Renal cortical epithelial cell (primary cell): ENCODE measurements at regions not wholly inside any gene's neighbourhood (a gene's known extent, or its start where the extent isn't known, plus 50 kb on each side); places are given as distances from the start of the nearest gene placed in this dataset.

Experiments
- DNase-seq: peaks from one replicate; pipeline ENCODE4 v3.0.0-alpha.2; 2011; ENCODE audit warnings: low read depth

DNA sequence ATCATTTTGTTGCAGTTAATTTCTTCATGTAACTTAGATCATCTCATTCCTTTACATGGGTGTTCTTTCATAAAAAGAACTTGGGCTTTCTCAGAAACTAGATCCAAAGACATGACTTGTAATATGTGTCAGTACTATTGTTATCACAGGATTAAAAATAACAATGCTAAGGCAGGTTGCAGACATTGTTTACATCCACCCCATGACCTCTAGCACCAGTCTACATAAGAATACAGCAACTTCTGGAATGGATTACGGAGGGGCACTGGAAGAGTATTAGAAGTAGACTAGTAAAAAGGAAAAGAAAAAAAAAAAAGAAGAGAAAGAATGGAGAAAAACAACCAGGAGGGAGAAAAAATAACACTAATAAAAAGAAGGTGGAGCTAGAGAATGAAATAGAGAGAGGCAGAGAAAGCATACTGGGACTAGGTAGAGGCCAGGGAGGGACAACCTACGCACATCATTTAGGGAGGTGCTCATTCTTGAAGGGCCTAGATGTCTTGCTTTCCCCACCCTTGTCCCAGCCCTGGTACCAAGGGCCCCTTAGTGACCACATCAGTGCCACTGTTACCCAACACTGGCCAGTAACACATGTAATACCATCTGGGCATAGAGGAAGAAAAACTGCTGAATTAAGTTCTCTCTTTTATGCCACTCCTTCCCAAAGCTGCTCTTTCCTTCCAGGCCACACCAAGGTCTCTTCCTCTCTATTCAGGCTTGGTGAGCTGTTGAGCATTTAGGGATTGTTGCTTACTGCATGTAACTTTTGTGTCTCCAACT lies 70.6 kb upstream of the KLF7 start:
- no peak for DNase-seq

DNA sequence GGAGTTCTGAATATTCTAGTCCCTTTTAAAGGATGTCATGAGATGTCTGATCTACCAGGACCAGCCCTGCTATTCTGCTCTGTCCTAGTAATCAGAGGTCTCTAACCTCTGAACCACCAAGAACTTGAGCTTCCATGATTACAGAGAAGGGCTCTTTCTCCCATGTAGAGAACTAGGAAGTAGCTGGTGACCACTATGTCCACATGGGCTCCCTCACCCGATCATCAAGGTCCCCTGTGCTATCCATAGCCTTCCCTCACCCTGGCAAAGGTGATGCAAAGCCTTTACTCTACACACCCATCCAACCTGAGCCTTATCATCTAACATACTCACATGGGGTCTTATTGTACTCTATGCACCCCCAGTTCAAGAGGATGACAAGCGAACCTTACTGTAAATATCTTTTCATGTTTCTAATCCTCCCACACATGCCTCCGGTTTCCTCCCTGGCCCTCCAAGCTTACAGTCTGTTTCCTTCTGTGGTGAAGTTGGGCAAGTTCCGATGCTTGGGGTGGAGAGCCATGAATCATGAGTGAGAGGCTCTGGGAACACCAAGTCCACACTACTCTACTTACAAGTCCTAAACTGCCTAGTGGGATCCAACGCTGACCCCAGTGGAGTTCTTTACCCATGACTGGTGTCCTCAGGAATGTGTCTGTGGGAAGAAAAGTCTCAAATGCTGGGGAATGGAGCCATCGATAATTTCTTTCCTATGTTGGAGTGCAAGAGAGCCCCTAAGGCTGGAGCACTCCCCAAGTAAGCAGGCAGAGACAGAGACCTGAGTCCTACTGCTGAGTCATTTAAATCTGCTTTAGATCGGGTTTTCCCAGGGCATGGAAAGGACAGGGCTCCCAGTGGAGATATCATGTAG lies 73.3 kb upstream of the KLF7 start:
- peak; percentile 100 for DNase-seq

GRCh38 chr2:207239754-207240494 lies 74.2 kb upstream of the KLF7 start:
- peak; percentile 94 for DNase-seq

DNA sequence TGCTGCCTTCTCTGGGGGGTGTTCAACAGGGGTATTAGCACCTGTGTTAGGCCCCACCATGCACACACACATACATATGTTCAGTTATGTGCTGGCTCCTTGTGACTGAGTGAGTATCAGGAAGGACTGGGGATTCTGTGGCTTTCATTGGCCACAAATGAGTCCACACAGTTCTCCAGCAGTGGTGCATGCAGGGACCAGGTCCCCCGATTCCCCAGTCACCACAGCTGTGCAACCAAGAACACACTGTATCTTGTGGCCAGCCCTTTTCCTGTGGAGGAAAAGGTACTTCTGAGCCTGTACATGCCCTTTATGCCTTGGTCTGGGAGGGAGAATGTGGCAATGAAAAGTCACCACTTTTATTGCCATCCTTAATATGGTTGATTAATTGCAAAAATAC lies 74.9 kb upstream of the KLF7 start:
- no peak for DNase-seq

GRCh38 chr2:207241198-207241597 lies 75.5 kb upstream of the KLF7 start:
- DNase-seq, result no peak

GRCh38 chr2:207243601-207244000 lies 77.9 kb upstream of the KLF7 start:
- DNase-seq, result peak; percentile 67

GRCh38 chr2:207244971-207245925 lies 79.5 kb upstream of the KLF7 start:
- DNase-seq, result no peak

- DNase-seq, result no peak
Measured at GRCh38 chr2:207248702-207249377, 83.1 kb upstream of the KLF7 start.

DNA sequence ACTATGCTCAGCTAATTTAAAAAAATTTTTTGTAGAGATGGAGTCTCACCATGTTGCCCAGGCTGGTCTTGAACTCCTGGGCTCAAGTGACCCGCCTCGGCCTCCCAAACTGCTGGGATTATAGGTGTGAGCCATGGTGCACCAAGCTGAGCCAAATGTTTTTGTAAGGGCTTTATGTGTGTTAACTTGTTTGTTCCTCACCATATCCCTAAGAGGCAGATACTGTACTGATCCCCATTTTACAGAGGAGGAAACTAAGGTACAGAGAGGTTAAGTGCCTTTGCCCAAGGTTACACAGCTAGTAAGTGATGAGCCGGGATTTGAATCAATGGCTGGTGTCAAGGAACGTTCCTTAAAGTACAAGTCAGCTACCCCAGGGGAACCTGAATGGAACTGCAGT lies 85.3 kb upstream of the KLF7 start:
- DNase-seq, result no peak

DNA sequence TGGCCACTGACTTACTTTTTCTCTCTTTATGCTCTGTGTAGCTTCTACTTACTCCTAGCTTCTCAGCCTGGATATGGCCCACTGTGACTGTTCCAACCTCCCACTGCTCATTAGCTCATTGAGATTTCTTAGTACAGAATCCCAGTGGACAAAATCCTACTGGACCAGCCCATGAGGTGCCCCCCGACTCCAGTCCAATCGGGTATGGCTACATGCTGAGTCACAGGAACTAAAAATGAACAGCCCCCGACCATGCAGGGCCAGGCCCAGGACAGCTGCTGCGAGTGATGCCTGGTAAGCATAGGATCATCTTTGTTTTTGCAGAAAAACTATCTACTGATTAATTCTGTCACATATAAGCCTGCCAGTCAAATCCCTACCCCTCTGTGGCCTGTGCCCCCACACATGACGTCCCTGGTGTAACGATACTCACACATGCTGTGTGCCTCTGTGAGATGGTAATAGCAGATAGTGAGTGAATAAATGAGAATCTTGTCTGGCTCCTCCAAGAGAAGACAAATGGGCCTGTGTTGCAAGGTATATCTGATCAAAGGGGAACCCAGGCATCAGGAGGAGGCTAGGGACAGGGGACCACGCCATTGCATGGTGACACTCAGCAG lies 85.9 kb upstream of the KLF7 start:
- DNase-seq, result no peak

DNA sequence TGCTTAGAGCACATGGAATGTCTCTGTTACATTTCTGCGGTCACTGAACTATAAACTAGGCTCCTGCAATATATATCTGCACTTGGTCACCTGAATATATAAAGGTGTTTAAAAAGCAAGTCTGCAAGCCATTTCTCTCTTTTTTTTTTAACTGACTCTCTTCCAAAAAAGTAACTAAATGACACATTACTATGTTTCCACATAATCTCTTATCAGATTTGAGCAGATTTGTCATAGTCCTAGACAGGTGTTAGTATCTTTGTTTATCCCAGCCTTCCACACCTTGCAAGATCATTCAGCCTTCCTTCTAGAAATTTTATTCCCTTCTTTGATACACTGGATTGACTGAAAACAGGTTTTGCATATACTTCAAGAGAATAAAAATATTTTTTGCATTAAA lies 86.7 kb upstream of the KLF7 start:
- peak; percentile 56 for DNase-seq

GRCh38 chr2:207252979-207253645 lies 87.4 kb upstream of the KLF7 start:
- DNase-seq, result no peak

- DNase-seq, result peak; percentile 84
Measured at GRCh38 chr2:207253666-207254345, 88.1 kb upstream of the KLF7 start.

GRCh38 chr2:207254591-207255464 lies 89.1 kb upstream of the KLF7 start:
- no peak for DNase-seq

DNA sequence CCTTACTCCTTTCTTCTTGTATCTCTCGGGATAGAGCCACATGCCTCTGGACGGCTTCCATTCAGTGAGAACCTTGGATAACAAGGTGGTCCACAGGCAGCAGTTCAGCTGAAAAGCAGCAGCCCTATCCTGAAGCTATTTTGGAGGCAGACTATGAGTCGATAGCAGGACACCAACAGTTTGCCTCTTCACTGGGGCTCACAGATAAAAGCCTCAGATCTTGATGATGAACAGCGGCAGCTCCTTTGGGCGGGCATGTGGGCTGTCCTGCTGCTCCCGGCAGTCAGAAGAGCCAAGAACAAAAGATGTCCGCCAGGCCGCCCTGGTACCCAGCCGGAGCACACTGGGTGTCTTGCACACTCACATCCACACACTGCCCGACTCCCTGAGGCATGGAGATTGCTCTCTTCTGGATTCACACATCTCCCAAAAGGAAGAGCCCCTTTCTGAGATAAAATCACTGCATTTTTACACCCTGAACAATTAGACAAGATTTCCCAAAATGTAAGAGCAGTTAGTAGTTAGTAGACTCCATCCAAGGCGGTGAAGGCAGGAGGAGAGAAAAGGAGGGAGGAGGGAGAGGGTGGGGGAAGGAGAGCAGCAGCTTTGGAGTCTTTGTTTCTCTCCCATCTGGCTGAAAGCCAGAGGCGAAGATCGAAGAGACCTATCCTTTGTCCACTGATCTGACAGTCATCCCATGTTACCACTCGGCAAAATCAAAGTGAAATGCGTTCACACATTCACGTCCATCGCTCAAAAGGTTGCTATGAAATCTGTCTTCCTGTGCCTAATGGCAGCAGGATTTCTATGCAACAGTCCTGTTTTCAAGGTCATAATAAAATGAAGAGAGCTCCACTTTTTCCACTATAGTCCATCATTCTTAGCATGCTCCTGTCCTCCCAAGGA lies 90.1 kb upstream of the KLF7 start:
- no peak for DNase-seq

DNA sequence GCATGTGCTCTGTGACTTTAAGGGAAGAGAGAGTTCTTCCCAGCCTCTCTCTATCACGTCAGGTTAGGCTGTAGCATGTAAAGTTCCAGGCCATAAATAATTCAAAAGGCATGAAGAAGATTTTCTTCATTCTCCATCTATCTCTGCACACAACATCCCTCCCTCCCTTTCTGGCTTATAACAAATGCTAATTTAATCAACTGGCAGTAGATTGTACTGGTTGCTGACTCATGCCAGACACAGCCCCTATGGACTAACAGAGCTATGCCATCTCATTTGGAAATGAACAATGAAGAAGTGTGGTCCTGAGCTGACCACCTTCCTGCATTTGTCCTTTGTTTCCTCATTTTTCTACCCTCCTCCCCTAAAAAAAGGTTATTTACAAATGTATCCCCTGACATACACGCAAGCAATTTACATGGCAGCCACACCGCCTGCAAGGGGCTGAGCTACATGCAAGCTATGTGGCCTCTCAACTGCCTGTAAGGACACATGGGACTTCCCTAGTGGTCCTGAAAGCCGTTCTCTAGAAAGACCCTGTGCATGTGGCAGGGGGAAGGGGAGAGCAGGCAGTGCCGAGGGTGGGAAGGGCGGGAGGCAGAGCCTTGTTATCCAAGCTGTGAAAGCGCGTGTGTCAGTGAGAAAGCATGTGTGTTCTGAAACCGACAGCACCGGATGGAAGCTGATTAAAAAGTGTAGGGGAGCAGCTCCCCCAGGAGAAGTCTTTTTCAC lies 90.9 kb upstream of the KLF7 start:
- no peak for DNase-seq
